SK-N-SH (cell line): ENCODE measurements at regions not wholly inside any gene's neighbourhood (a gene's known extent, or its start where the extent isn't known, plus 50 kb on each side); places are given as distances from the start of the nearest gene placed in this dataset.

Source experiments
- CTCF ChIP-seq: fragments of 200-600 bp; sonication (generic); IDR thresholded peaks from 2 replicates; pipeline ENCODE4 v1.6.1; 2017; ENCODE audit warnings: antibody characterized with exemption, mild to moderate bottlenecking, moderate library complexity
- GATA2 ChIP-seq: sonication (generic); formaldehyde crosslinking; IDR thresholded peaks from 2 replicates; pipeline ENCODE4 v1.5.0; 2020; ENCODE audit warnings: mild to moderate bottlenecking, missing genetic modification reagents
- MEF2A ChIP-seq: IDR thresholded peaks from 2 replicates; pipeline ENCODE4 v1.4.0; 2012; ENCODE audit warnings: low read depth, borderline replicate concordance
- USF2 ChIP-seq: fragments of 150-350 bp; IDR thresholded peaks from 2 replicates; pipeline ENCODE4 v1.6.1; 2017; ENCODE audit warnings: antibody characterized with exemption, low read length, low read depth, borderline replicate concordance
- YY1 ChIP-seq: IDR thresholded peaks from 2 replicates; pipeline ENCODE4 v1.4.0; 2012; ENCODE audit warnings: low read depth, mild to moderate bottlenecking

GRCh38 chr12:59168647-59169046, 248.3 kb upstream of the LRIG3 start:
- TF ChIP-seq CTCF = no peak
- no peak for TF ChIP-seq YY1
- no peak for TF ChIP-seq USF2
- TF ChIP-seq GATA2 (CRISPR knock-in tag) = no peak
- no peak for TF ChIP-seq MEF2A
